ENCODE measurements at regions not wholly inside any gene's neighbourhood (a gene's known extent, or its start where the extent isn't known, plus 50 kb on each side); places are given as distances from the start of the nearest gene placed in this dataset.

DNA sequence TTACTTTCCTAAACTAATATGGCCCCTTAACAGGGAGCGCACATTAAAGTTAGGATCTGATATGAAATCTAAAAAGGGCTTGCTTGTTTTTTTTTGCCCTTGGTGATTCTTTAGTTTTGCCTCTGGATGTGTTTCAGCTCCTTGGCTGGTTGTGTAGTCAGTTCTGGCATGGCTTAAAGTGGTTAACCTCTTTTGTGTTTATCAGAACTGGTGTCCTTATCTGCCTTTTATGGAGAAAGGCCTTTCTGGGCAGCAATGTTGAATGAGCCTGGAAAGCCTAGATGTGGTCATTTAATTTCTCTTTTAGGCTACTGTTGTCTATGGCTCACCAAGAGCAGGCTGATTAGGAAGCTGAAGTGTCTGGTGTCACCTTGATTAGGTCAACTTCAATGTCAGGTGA lies 254.5 kb upstream of the ROPN1 start:
- DNase-seq (ENCODE audit: low spot score), result no peak

DNA sequence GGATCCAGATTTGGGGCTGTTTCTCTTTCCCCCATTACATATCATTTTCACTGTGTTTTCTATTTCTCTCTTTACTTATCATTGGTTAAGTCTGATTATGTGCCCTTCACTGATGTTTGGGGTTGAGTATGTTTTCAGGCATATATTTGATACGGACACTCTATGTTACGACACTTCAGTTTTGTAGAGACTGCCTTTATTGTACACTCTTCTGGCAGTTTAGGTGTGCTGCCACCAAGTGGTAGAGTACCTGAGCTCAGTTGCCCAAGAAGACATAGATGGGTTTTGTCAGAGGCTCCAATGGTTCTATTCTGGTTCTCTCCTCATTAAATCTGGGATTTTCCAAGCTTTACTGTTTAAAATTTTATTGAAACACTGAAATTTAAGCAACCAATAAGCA lies 255.0 kb upstream of the ROPN1 start:
- no peak for DNase-seq (ENCODE audit: low spot score)

DNA sequence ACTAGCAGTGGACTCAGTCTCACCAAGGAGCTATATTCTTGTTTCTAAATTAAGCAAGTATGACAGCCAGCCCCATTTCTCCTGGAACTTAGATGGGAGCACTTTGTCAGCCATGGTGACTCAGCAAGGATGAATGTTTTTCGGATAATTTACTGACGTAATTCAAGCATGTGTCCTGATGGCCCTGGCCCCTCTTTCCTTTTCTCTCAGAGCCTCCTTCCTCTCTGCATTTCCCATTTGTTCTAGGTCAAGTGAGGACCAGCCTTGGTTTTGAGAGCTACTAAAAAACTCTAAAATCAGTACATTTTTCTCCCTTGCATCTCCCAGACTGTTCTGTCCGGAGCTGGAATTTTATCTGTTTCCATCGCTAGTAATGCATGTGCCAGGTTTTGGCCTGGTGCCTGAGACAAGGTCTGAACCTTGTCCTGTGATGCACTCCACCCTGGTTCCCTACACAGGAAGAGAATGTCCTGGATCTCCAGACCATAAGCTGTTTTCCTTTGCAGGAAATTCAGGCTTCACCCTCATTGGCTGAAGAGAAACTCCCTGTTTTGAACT lies 256.6 kb upstream of the ROPN1 start:
- no peak for DNase-seq (ENCODE audit: low spot score)

DNA sequence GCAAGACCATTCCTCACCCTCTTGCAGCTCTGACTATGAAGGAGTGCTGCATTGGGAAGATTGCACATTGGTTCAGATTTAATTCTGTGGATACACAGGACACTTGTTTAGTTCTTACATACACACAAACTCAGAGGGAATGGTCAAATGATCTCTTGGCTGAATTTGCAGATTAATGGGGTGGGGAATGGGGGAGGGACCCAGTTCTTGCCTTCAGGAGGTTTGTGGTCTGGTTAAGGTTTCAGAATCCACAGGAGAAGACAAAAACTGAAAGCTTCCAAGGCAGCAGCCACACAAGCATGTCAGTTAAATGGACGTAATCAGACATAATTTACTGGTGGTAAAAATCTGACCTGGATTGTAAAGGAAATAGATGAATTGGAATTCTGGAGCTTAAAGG lies 257.1 kb upstream of the ROPN1 start:
- no peak for DNase-seq (ENCODE audit: low spot score)

DNA sequence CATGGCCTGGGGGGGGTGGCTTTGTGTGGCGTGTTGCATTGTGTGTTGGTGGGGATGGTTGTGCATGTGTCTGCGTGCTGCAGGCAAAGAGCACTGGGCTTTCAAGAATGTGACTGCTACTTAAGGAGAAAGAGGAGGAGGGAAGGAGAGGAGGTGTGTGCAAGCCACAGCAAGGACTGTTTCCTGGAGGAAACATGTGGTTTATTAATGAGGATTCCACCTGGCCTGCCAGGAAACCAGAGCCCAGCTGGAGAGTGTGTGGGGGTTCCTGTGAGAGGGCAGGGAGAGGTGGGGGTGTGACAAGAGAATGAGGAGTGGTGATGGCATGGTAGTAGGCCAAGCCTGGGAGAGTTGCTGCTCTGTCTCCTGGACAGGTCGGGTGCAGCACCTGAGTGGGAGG lies 258.1 kb upstream of the ROPN1 start:
- no peak for DNase-seq (ENCODE audit: low spot score)

DNA sequence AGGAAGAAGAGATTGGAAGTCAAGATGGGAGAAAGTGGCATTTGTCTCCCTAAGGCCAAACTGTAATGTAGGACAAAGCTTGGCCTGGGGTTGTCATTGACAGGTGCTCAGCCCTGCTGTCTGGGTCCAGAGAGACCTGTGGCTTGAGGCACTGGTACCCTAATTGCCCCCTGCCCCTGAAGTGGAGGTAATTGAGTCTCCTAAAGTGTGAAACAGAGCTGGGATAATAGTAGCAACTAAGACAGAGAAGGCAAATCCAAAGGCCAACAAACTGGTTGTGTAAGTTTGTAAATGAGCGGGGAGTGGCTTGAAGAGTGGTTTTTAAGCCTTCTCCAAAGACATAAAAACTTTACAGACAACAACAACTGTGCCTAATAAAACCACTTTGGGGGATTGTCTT lies 264.2 kb upstream of the ROPN1 start:
- no peak for DNase-seq (ENCODE audit: low spot score)

DNA sequence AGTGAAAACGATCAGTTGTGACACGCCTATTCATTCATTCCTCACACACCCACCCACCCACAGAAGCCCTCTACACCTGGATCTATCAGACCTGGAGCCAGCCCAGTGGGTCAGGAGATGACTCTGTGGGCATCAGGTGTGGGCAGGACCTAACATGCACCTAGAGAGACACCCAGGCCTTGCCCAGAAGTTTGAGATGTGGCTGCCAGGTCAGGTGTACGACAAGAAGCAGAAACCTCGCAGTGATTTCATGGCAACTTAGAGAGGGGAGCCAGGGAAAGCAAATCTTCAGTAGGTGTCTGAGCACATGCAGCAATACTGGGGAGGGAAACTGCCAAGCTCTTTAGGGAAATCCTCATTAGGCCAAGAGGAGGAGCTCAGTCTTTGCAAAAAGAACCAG lies 264.7 kb upstream of the ROPN1 start:
- no peak for DNase-seq (ENCODE audit: low spot score)

DNA sequence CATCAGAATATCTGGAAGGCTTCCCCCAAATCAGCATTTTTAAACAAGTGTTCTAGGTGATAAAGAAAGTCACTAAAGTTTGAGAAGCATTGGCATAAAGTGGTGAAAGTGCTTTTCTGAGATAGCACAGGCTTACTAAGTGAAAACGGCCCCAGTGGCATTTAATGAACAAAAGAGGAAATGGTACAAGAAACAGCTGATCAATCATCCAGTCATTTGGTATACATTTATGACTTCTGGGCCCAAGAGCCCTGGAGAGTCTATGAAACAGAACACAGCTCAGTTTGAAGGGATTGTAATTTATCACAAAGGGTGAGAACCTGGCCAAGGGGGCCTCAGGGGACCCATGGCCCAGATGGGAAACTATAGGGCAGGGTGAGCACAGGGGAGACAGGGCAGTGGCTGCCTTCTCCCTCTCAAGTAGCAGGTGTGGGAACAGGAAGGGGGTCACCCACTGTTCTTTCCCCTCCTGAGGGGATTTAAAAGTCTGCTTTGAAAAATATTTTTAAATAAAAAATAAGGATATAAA lies 265.5 kb upstream of the ROPN1 start:
- DNase-seq (ENCODE audit: low spot score), result no peak

DNA sequence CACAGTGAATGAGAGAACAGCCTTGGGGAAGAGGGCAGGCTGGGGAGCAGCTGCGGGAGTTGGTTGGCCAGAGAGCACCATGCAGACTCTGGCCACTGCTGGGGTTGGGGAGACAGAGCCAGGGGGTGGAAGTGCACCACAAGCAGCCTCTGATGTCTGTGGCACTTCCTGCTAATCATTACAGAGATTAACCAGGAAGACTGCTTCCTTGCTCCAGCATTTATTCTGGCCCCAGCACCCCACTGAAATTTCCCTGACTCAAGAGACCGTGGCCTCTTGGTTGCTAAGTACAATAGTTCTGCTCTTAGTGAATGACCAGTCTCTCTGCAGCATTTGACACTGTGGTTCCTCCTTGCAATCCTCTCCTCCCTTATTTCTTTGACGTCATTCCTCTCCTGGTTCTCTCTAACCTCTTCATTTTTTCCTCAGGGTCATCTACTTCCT lies 266.2 kb upstream of the ROPN1 start:
- no peak for DNase-seq (ENCODE audit: low spot score)

DNA sequence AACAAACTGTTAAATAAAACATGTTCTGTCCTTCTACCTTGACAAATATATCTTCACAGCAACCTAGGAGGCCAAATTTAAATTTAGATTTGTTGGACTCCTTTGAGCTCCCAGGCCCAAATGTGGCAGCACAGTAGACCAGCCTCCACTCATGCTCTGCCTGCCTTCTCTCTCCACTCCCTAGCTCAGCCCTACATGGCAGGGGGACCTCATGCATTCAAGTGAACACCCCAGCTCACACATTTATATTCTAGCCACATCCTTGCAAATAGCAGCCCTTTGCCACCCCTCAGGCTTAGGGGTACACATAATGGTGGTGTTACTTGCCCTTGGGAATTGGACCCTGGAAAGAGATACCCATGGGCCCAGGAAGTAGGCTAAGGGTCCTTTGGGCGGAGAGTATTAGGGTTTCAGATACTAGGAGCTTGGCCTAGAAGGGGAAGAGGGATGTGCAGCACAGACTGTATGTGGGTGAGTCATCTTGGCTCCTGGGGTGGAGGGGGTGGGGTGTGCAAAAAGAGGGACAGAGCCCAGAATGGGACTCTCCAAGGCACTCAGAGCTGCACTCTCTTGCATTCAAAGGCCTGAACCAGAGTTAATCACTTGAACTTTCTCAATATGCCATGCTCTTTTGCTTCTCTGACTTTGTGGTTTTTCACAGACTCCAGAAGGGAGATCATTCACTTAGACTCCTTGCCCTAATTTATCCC lies 268.4 kb upstream of the ROPN1 start:
- DNase-seq (ENCODE audit: low spot score), result no peak

DNA sequence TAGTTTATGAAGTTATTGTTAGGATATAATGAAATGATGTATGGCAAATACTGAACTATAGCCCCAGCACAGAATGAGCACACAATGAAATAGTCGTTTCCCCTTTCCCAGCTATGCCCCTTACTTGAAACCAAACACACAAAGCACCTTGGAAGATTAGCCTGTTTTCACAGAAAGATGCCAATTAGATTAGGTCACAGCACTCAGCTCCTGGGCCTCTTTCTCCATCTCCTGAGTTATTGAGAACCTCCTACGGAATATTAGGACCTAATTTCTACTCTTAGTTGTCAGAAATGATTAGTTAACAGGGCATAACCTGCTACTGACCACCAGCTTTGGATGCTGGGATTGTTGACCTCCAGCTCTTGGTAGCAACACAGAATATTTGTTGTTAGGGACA lies 269.4 kb upstream of the ROPN1 start:
- no peak for DNase-seq (ENCODE audit: low spot score)

DNA sequence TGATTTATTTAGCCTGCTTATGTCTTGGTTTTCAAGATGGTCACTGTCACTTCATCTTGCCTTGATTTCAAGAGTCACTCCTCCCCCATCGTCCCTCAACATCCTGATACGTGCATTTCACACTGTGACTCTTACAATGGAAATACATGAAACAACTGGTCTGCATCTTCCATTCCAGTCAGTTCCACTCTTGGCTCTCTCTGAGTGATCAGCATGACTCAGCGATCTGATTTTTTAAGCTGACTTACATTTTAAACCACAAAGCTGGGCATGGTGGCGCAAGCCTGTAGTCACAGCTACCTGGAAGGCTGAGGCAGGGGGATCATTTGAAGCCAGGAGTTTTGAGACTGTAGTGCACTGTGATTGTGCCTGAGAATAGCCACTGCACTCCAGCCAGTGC lies 271.2 kb upstream of the ROPN1 start:
- DNase-seq (ENCODE audit: low spot score), result no peak

DNA sequence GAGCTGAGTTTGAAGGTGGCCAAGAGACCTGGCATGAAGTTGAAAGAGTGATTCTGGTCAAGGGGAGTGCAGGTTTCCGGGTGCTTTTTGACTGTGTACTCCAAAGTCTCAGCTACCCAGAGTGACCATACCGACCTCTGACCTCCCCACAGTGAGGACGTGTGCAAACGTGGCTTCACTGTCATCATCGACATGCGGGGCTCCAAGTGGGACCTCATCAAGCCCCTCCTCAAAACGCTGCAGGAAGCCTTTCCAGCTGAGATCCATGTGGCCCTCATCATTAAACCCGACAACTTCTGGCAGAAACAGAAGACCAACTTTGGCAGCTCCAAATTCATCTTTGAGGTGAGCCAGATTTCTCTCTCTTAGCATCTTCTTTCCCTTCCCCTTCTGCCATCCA lies 272.4 kb upstream of the ROPN1 start:
- no peak for DNase-seq (ENCODE audit: low spot score)

DNA sequence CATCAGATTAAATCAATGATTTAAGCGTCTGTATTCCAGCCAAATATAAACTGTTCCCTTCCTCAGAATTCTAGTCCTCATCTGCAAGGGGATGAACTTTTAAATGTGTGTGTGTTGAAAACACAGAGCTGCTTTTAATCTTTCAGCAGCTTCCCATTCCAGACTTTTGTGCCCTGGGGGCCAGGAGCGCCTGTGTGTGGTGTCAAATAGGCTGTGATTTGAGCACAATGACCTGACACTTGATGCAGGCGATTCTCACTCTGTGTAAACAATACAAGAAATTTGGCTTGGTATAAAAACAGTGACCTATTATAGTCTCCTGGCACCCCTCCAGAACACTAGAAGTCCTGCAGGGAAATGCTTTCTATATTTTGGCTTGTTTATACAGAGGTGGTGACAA lies 274.6 kb upstream of the ROPN1 start:
- no peak for DNase-seq (ENCODE audit: low spot score)

DNA sequence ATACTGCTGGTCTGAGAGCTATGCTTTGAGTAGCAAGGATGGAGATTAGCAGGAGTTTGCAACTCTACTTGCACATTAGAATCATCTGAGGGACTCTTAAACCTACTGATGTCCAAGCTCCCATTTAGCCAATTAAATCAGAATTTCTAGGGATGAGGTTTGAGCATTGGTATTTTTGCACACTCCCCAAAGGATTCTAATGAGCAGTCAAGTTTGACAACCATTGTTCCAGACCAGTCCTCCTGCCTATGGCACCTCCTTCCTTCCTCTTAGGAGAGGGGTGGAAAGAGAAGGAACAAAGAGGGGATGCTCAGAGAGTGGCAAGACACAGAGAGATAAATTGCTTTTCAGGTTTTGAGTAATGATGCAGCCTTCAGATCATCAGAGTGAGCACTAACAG lies 275.5 kb upstream of the ROPN1 start:
- no peak for DNase-seq (ENCODE audit: low spot score)

DNA sequence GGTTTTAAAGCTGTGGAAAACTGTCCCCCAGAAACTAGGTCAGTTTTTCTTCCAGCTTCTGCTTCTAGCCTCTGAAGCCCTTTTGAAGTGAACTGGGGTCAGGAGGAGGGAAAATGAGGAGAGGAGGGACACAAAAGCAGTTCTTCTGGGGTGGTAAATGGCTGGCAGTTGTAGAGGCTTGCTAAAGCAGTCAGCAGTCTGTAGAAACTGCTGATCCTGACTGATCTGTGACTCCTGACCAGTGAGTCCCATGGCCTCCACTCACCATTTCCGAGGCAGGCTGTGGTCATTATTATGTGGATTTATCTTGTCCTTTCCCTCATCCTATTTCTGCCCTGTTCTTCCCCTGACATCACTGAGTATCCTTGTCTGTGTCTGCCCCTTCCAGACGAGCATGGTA lies 276.4 kb upstream of the ROPN1 start:
- DNase-seq (ENCODE audit: low spot score), result no peak

DNA sequence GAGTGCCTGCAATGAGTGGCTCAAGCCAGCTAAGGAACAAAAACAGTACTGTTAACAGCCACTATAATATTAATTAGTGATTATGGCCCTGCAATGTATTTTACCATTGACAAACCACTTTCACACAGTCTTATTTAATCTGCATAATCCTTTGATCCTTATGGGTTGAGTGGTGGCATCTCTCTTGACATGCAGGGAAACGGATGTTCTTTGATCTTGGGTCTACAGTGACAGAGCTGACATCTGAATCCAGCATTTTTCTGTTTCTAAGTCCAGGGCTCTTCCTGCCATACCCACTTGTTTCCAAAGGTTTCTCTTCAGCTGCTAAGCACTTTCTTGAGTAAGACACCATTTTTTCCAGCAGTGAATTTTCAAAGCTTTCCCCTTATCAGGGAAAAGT lies 277.7 kb upstream of the ROPN1 start:
- DNase-seq (ENCODE audit: low spot score), result no peak

DNA sequence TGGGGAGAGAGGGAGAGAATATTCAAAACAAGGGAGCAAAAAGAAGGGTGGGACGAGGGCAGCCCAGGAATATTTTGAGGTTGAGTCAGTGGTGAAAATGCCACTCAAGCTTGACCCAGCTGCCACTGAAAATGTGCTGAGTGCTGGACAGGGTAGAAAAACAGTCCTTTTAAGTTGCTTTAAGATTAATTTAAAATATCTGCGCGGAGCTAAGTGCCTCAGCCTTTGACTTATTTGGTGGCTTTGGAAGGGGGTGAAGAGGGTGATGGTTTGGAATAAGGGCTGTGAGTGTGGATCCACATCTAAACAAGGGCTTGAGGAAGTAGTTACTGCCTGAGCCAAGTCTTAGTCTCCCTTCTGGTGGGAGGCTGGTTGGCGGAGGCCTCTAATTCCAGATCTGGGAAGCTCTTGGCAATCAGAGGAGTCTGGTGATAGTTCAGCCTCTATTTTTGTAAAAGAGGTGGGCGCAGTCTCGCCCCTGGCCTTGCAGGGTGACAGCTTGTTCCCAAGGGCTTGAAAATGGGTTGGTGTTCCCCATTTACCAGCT lies 280.8 kb upstream of the ROPN1 start:
- DNase-seq (ENCODE audit: low spot score), result no peak

DNA sequence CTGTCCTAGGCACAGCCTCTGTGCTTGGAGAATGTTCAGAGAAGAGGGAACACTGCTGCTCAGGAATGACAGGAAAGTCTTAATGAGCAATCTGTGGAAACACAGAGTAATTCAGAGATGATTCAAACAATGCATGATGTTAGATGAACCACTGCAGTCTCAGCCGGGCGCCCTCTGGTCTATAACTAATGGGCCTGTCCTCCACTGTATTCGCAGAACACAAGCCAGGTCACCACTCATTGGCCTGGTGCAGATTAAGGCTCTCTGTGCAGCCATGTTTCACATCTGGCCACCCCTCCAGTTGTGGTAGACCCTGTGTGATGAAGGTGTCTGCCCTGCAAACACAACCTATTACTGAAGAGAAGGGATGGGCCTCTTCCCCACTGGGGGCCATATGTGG lies 281.7 kb upstream of the ROPN1 start:
- DNase-seq (ENCODE audit: low spot score), result no peak

DNA sequence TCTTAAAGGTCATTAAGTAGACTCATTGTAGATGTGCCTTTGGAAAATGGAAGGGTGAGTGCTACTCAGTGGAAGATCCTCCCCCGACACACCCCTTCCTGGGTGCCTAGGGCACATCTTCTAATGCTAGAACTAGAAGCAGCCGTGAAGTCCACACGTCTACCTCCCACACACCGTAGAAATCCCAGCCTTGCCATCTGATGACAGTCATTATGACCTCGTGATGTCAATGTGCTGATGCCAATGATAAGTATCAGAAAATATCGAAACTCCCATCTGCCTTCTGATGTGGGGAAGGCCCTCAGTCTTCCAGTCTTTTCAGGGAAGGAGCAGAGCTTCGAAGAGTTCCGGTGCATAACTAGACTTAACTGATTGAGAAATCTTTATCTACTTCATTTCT lies 282.1 kb upstream of the ROPN1 start:
- no peak for DNase-seq (ENCODE audit: low spot score)

DNA sequence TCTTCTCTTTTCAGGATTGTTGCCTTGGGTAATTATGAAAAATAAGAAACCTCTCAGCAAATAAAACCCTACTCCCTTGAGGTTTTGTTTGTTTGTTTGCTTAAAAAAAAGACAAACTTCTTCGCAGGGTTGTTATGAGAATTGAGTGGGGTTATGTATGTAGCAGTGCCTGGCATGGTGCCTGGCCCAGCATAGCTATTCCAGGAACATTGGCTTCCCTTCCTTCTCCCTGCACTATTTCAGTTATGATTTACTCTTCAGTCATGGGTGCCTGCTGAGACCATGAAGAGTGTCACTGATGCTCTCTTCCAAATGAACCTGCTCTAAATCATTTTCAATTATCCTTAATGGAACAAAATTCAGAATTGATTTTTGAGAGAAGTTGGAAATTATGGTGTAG lies 283.5 kb upstream of the ROPN1 start:
- DNase-seq (ENCODE audit: low spot score), result no peak

DNA sequence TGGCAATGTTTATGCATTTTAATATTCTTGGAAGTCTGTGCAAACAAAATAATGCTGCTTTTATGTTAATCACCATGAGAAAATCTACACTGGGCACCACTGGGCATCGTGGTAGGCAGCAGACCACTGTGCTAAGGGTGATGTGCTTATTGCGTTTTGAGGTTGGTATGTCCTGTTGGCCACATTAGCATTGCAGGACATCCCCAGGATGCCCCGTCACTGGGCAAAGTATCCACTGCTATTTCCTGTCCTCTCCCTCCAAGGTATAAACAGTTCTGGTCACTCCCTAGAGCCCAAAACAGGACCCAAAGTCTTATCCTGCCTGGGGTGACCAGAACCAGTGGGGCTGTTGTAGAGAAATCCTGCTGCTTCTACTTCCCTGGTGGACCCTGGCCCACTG lies 284.2 kb upstream of the ROPN1 start:
- no peak for DNase-seq (ENCODE audit: low spot score)

DNA sequence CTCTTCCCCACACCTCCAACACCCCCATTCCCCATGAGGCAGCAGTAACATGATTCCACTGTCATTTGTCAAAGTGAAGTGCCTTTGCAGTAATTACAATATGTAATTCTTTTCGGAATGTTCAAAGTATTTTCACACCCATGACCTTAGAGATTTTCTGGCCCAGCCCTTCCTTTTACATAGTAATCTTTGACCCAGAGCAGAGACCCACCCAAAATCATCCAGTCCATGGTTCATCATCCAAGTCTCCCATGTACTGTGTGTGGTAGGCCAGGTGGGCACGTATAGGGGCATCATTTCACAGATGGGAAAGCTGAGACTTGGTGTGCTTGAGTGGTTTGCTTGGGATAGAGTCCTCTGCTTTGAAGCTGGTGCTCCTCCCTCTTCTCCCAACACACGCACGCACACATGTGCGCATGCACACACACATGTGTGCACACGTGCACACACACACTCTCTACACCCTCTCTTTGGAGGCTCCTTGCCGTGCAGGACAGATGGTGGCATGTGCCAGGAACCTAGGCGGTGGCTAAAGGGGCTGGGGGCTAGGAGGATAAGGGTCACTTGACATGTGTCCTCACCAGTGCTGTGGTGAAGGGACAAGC lies 284.7 kb upstream of the ROPN1 start:
- DNase-seq (ENCODE audit: low spot score), result no peak
